ENCODE measurements at regions not wholly inside any gene's neighbourhood (a gene's known extent, or its start where the extent isn't known, plus 50 kb on each side); places are given as distances from the start of the nearest gene placed in this dataset.

DNA sequence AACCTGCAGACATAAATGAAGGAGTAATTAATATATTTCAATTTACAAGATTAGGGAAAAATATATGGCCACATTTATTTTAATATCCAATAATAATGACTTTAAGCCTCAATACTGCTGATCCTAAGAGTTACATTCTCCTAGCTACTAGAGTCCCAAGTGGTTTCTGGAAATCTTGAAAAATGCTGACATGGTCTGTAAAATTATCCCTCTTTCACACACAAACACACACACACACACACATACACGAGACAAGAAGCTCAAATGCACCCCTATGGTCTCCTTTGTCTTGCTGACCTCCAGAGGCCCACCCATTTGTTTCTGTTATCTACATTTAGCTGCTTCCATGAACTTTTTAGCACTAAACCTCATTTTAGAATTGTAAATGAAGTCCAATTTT, 53.0 kb upstream of the USP15 start:
- TF ChIP-seq, protein P1, sequence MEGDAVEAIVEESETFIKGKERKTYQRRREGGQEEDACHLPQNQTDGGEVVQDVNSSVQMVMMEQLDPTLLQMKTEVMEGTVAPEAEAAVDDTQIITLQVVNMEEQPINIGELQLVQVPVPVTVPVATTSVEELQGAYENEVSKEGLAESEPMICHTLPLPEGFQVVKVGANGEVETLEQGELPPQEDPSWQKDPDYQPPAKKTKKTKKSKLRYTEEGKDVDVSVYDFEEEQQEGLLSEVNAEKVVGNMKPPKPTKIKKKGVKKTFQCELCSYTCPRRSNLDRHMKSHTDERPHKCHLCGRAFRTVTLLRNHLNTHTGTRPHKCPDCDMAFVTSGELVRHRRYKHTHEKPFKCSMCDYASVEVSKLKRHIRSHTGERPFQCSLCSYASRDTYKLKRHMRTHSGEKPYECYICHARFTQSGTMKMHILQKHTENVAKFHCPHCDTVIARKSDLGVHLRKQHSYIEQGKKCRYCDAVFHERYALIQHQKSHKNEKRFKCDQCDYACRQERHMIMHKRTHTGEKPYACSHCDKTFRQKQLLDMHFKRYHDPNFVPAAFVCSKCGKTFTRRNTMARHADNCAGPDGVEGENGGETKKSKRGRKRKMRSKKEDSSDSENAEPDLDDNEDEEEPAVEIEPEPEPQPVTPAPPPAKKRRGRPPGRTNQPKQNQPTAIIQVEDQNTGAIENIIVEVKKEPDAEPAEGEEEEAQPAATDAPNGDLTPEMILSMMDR (IDR thresholded peaks at IDR 0.05; ENCODE audit: low read depth, low read length, poor library complexity, severe bottlenecking): no peak
- no peak for TF ChIP-seq EZH2phosphoT487 (IDR thresholded peaks at IDR 0.05; ENCODE audit: borderline replicate concordance, low read length)

All from DOHH2 (cell line).